Thyroid gland (tissue), 4 donors: ENCODE measurements at regions not wholly inside any gene's neighbourhood (a gene's known extent, or its start where the extent isn't known, plus 50 kb on each side); places are given as distances from the start of the nearest gene placed in this dataset.
A peak's percentile ranks its signal among the peaks of the same experiment; 100 is the strongest.
"Not testable (repeated sequence)": the region's sequence is repeated elsewhere in the genome, so short reads cannot be mapped to it uniquely, and the experiment has no call there.

ENCODE experiments used
- DNase-seq, 2 donors: peaks; one replicate each; pipeline ENCODE4 v3.0.0-alpha.2; 2019
- H3K27ac ChIP-seq, 3 donors: fragments of 200-600 bp; sonication (generic); 1 replicate in 2 of 3; 2 replicates in 1 of 3; pipeline ENCODE4 v1.5.1; 2016 to 2019; ENCODE audit warnings: mild to moderate bottlenecking in 1 of 3, moderate library complexity in 1 of 3
- H3K27me3 ChIP-seq: fragments of 200-600 bp; sonication (generic); one replicate; pipeline ENCODE4 v1.5.1; 2019
- H3K36me3 ChIP-seq, 2 donors: fragments of 200-600 bp; sonication (generic); one replicate each; pipeline ENCODE4 v1.5.1; 2016 to 2019
- H3K4me1 ChIP-seq, 2 donors: fragments of 200-600 bp; sonication (generic); one replicate each; pipeline ENCODE4 v1.5.1; 2017 to 2019
- H3K4me3 ChIP-seq, 3 donors: fragments of 200-600 bp; sonication (generic); replicated peaks in 1 of 3; 1 replicate in 2 of 3; 2 replicates in 1 of 3; pipeline ENCODE4 v1.5.1; 2016; ENCODE audit warnings: mild to moderate bottlenecking in 1 of 3
- H3K9me3 ChIP-seq: fragments of 200-600 bp; sonication (generic); one replicate; pipeline ENCODE4 v1.5.1; 2017
- CTCF ChIP-seq, 6 experiments: fragments of 200-600 bp in 3 of 6; fragments of 450-650 bp in 3 of 6; sonication (generic) in 3 of 6; IDR thresholded peaks; one replicate each; pipeline ENCODE4 v1.5.1; 2016 to 2019; ENCODE audit warnings: antibody characterized with exemption in 6 of 6, mild to moderate bottlenecking in 2 of 6, inconsistent platforms in 1 of 6, moderate library complexity in 1 of 6
- POLR2A ChIP-seq, 2 donors: fragments of 450-650 bp; IDR thresholded peaks; one replicate each; pipeline ENCODE4 v1.6.1; 2017; ENCODE audit warnings: antibody characterized with exemption in 2 of 2, mild to moderate bottlenecking in 2 of 2, moderate library complexity in 1 of 2
- WGBS, 2 donors: methylation state at CpG; one replicate each; pipeline ENCODE4 v1.1.5; 2017; 5-methylcytosine and 5-hydroxymethylcytosine counted together
- intact Hi-C: fragments of 100-400 bp; cut with DNase I; formaldehyde crosslinking; loops from one replicate; pipeline ENCODE4 v1.15.1; 2023

DNA sequence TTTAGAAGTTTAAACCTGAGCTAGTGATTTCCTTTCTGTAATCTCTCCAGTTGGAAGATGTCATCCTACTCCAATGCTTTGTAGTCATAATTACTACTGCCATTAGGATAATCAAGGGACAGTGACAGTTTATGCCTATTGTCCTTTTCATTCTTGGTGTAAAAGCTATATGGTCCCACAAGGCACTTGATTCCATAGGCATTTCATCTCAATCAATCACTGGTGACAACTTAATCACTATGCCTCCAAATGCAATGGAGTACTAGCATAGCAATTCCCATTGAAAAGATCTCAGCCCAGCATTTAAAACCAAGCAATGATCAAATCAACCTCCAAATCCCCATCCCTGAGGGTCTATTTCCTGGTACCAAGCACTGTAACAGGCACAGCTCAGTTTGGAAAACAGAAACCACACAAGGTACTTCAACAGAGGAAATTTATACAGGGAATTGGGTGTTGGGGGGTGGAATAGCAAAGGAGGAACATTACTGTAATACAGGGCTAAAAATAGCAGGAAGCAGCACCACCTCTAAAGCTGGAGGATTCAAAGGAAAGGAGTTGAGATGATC, 51.0 kb downstream of the FHIP2A start:
- TF ChIP-seq POLR2A (IDR thresholded peaks at IDR 0.05) (no peak), CTCF (IDR thresholded peaks at IDR 0.05) (no peak)
- no peaks in the 10 kb centered on the region for H3K9me3 ChIP-seq
- no peaks in the 10 kb centered on the region for H3K36me3 ChIP-seq
- no peak overlapping the region for H3K4me3 ChIP-seq
- no peaks in the 10 kb centered on the region for H3K27me3 ChIP-seq
- no peak overlapping the region for H3K27ac ChIP-seq
- H3K4me1 ChIP-seq = no peaks in the 10 kb centered on the region
- intact Hi-C loops = loop anchor here (10.0 kb wide), 1 partner anchor 242 kb away; no protein-coding TSS in a partner anchor
- no peak for DNase-seq

- intact Hi-C loops = loop anchor here (10.0 kb wide), 1 partner anchor 240 kb away; no protein-coding TSS in a partner anchor
- 37 to 39% methylated on average over 17 of the region's 17 CpGs for WGBS, 2 donors
- H3K4me1 ChIP-seq = no peaks in the 10 kb centered on the region
- H3K27me3 ChIP-seq = no peaks in the 10 kb centered on the region
- H3K36me3 ChIP-seq = no peaks in the 10 kb centered on the region
- no peak for DNase-seq
- H3K9me3 ChIP-seq = no peaks in the 10 kb centered on the region
- TF ChIP-seq POLR2A (IDR thresholded peaks at IDR 0.05) (no peak), CTCF (IDR thresholded peaks at IDR 0.05) (no peak)
- no peak overlapping the region for H3K4me3 ChIP-seq
- no peak overlapping the region for H3K27ac ChIP-seq
These were observed 53.3 kb downstream of the FHIP2A start for GRCh38 chr10:114874827-114875411.

DNA sequence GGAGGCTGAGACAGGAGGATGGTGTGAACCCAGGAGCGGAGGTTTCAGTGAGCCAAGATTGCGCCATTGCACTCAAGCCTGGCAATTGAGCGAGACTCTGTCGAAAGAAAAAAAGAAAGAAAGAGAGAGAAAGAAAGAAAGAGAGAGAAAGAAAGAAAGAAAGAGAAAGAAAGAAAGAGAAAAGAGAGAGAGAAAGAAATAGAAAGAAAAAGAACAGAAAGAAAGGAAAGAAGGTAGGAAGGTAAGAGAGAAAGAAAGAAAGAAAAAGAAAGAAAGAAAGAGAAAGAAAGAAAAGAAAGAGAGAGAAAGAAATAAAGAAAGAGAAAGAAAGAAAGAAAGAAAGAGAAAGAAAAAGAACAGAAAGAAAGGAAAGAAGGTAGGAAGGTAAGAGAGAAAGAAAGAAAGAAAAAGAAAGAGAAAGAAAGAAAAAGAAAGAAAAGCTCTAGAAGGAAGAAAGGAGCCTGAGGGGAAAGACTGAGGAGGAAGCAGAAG, 54.1 kb downstream of the FHIP2A start:
- intact Hi-C loops = loop anchor here (10.0 kb wide), 1 partner anchor 239 kb away; no protein-coding TSS in a partner anchor
- not testable (repeated sequence) for H3K4me1 ChIP-seq, H3K27me3 ChIP-seq, DNase-seq, H3K36me3 ChIP-seq, H3K27ac ChIP-seq, H3K9me3 ChIP-seq, H3K4me3 ChIP-seq
- WGBS, 2 donors = 96 to 99% methylated on average over 4 of the region's 4 CpGs

GRCh38 chr10:114876169-114876568, 54.6 kb downstream of the FHIP2A start:
- no peak for DNase-seq
- H3K4me3 ChIP-seq = no peak overlapping the region
- no peak for TF ChIP-seq POLR2A (IDR thresholded peaks at IDR 0.05)
- TF ChIP-seq CTCF (IDR thresholded peaks at IDR 0.05) = no peak
- intact Hi-C loops = loop anchor here (10.0 kb wide), 1 partner anchor 239 kb away; no protein-coding TSS in a partner anchor
- H3K27me3 ChIP-seq = no peaks in the 10 kb centered on the region
- 74 to 86% methylated on average over 6 to 7 of the region's 9 CpGs for WGBS, 2 donors
- no peaks in the 10 kb centered on the region for H3K9me3 ChIP-seq
- no peak overlapping the region for H3K27ac ChIP-seq
- no peaks in the 10 kb centered on the region for H3K36me3 ChIP-seq
- H3K4me1 ChIP-seq = no peaks in the 10 kb centered on the region

GRCh38 chr10:114876602-114877300, 55.2 kb downstream of the FHIP2A start:
- TF ChIP-seq CTCF (IDR thresholded peaks at IDR 0.05) (peak in 4 of 6 experiments; percentile 46 to 77 (median 53)), POLR2A (IDR thresholded peaks at IDR 0.05) (no peak)
- no peaks in the 10 kb centered on the region for H3K4me1 ChIP-seq
- H3K27me3 ChIP-seq = no peaks in the 10 kb centered on the region
- intact Hi-C loops = loop anchor here (10.0 kb wide), 1 partner anchor 238 kb away; no protein-coding TSS in a partner anchor
- WGBS, 2 donors = 30 to 33% methylated on average over 19 to 20 of the region's 20 CpGs
- H3K9me3 ChIP-seq = no peaks in the 10 kb centered on the region
- no peak overlapping the region for H3K27ac ChIP-seq
- DNase-seq = peak; percentile 51 to 67
- no peak overlapping the region for H3K4me3 ChIP-seq
- H3K36me3 ChIP-seq = no peaks in the 10 kb centered on the region
